A549 (cell line): ENCODE measurements at regions not wholly inside any gene's neighbourhood (a gene's known extent, or its start where the extent isn't known, plus 50 kb on each side); places are given as distances from the start of the nearest gene placed in this dataset.

Source experiments
- BHLHE40 ChIP-seq: IDR thresholded peaks from 2 replicates; pipeline ENCODE4 v1.6.1; 2012; ENCODE audit warnings: low read depth, low read length, inconsistent platforms
- CBX2 ChIP-seq: fragments of 200-600 bp; sonication (generic); IDR thresholded peaks from 2 replicates; pipeline ENCODE4 v1.6.1; 2016; ENCODE audit warnings: low read depth, mild to moderate bottlenecking, borderline replicate concordance
- EP300 ChIP-seq, 2 experiments: fragments of >200 bp; sonication (Bioruptor Twin); formaldehyde crosslinking; IDR thresholded peaks; 2 replicates in 1 of 2; 3 replicates in 1 of 2; pipeline ENCODE4 v1.6.1; 2016 to 2017
- JUN ChIP-seq, 2 experiments: fragments of >200 bp; sonication (Bioruptor Twin); formaldehyde crosslinking; IDR thresholded peaks; 2 replicates in 1 of 2; 3 replicates in 1 of 2; pipeline ENCODE4 v1.6.1; 2016 to 2017
- KDM5A ChIP-seq: fragments of 200-600 bp; sonication (generic); IDR thresholded peaks from 2 replicates; pipeline ENCODE4 v1.6.1; 2016; ENCODE audit warnings: antibody characterized with exemption, mild to moderate bottlenecking
- MYC ChIP-seq: IDR thresholded peaks from 2 replicates; pipeline ENCODE4 v1.6.1; 2012; ENCODE audit warnings: mild to moderate bottlenecking, inconsistent platforms, low read length, improper control_type of control experiment, borderline replicate concordance
- NFE2L2 ChIP-seq: fragments of 150-350 bp; conservative IDR thresholded peaks from 2 replicates; pipeline ENCODE4 v1.6.1; 2014; ENCODE audit warnings: low read length
- PHF8 ChIP-seq: fragments of 200-600 bp; sonication (generic); IDR thresholded peaks from 2 replicates; pipeline ENCODE4 v1.6.1; 2016; ENCODE audit warnings: low read depth, mild to moderate bottlenecking, antibody characterized with exemption, moderate library complexity, borderline replicate concordance
- POLR2A ChIP-seq: IDR thresholded peaks from 2 replicates; pipeline ENCODE4 v1.6.1; 2012; ENCODE audit warnings: mild to moderate bottlenecking, low read length
- RFX5 ChIP-seq: fragments of 450-650 bp; IDR thresholded peaks from 2 replicates; pipeline ENCODE4 v1.7.1; 2014; ENCODE audit warnings: antibody characterized with exemption, mild to moderate bottlenecking, moderate library complexity
- TF ChIP-seq, protein P1 (sequence below): fragments of >200 bp; sonication (Bioruptor Twin); formaldehyde crosslinking; IDR thresholded peaks from 3 replicates; pipeline ENCODE4 v1.5.1; 2016
- TF ChIP-seq, protein P2 (sequence below): fragments of 200-600 bp; sonication (generic); IDR thresholded peaks from 2 replicates; pipeline ENCODE4 v1.6.1; 2016; ENCODE audit warnings: antibody characterized with exemption, mild to moderate bottlenecking, moderate library complexity
- TF ChIP-seq, protein P3 (sequence below): IDR thresholded peaks from 2 replicates; pipeline ENCODE4 v1.6.1; 2012

DNA sequence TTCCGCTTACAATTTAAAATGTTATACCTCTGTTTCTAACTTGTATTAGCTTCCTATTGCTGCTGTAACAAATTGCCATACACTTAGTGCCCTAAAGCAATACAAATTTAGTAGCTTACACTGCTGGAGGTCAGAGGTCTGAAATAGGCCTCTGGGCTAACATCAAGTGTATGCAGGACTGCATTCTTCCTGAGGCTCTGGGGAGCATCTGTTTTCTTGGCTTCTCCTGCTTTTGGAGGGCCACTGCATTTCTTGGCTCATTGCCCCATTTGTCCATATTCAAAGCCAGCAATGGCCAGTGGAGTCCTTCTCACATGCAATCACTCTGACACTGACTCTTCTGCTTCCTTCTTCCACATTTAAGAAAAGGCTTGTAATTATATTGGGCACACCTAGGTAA lies 639.8 kb upstream of the INTU start:
- TF ChIP-seq, protein P1, sequence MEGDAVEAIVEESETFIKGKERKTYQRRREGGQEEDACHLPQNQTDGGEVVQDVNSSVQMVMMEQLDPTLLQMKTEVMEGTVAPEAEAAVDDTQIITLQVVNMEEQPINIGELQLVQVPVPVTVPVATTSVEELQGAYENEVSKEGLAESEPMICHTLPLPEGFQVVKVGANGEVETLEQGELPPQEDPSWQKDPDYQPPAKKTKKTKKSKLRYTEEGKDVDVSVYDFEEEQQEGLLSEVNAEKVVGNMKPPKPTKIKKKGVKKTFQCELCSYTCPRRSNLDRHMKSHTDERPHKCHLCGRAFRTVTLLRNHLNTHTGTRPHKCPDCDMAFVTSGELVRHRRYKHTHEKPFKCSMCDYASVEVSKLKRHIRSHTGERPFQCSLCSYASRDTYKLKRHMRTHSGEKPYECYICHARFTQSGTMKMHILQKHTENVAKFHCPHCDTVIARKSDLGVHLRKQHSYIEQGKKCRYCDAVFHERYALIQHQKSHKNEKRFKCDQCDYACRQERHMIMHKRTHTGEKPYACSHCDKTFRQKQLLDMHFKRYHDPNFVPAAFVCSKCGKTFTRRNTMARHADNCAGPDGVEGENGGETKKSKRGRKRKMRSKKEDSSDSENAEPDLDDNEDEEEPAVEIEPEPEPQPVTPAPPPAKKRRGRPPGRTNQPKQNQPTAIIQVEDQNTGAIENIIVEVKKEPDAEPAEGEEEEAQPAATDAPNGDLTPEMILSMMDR: no peak
- TF ChIP-seq MYC (no peak), BHLHE40 (no peak), RFX5 (no peak), CBX2 (no peak), EP300 (IDR thresholded peaks at IDR 0.05) (no peak), JUN (IDR thresholded peaks at IDR 0.05) (no peak), POLR2A (no peak), KDM5A (no peak), PHF8 (no peak), NFE2L2 (no peak)
- TF ChIP-seq, protein P2, sequence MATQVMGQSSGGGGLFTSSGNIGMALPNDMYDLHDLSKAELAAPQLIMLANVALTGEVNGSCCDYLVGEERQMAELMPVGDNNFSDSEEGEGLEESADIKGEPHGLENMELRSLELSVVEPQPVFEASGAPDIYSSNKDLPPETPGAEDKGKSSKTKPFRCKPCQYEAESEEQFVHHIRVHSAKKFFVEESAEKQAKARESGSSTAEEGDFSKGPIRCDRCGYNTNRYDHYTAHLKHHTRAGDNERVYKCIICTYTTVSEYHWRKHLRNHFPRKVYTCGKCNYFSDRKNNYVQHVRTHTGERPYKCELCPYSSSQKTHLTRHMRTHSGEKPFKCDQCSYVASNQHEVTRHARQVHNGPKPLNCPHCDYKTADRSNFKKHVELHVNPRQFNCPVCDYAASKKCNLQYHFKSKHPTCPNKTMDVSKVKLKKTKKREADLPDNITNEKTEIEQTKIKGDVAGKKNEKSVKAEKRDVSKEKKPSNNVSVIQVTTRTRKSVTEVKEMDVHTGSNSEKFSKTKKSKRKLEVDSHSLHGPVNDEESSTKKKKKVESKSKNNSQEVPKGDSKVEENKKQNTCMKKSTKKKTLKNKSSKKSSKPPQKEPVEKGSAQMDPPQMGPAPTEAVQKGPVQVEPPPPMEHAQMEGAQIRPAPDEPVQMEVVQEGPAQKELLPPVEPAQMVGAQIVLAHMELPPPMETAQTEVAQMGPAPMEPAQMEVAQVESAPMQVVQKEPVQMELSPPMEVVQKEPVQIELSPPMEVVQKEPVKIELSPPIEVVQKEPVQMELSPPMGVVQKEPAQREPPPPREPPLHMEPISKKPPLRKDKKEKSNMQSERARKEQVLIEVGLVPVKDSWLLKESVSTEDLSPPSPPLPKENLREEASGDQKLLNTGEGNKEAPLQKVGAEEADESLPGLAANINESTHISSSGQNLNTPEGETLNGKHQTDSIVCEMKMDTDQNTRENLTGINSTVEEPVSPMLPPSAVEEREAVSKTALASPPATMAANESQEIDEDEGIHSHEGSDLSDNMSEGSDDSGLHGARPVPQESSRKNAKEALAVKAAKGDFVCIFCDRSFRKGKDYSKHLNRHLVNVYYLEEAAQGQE: no peak
- TF ChIP-seq, protein P3, sequence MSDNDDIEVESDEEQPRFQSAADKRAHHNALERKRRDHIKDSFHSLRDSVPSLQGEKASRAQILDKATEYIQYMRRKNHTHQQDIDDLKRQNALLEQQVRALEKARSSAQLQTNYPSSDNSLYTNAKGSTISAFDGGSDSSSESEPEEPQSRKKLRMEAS: no peak
